ENCODE measurements at regions not wholly inside any gene's neighbourhood (a gene's known extent, or its start where the extent isn't known, plus 50 kb on each side); places are given as distances from the start of the nearest gene placed in this dataset.

DNA sequence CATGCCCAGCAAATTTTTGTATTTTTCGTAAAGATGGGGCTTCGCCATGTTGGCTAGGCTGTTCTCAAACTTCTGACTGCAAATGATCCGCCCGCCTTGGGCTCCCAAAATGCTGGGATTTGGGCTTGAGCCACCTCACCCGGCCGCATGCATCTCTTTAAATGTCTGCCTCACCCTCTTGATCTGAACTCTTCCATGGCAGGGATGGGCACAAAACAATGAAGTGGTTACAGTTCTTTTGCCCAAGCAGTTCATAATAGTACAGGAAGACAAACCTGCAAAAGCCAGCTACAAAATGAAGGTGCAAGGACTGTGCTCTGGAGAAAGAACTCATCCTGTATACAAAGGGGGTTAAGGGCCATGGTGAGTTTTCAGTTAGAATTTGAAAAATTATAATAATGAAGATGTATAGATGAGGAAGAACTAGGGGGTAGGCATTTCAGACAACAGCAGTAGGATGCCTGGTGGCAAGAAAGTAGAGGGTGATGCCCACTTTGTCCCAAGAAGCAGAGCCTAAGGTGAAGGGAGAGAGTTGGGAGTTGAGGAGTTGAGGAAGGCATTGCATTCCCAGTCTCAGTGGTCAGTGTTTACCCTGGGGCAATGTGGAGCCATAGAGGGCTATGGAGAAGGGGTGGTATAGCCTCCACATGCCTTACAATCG is 160.8 kb upstream of the MYCN start:
- Histone ChIP-seq H3K4me3 (ENCODE audit: low read depth, low read length) (no peak overlapping the region), H3K36me3 (ENCODE audit: control insufficient read depth in 2 of 2, insufficient read depth in 1 of 2, low read length in 2 of 2) (no peaks in the 10 kb centered on the region), H3K9me3 (ENCODE audit: control insufficient read depth, insufficient read depth, low read depth, low read length) (no peaks in the 10 kb centered on the region), H3K27ac (ENCODE audit: extremely low read depth, low read depth, low read length) (no peak overlapping the region), H3K4me1 (ENCODE audit: control insufficient read depth, insufficient read depth, low read length) (no peaks in the 10 kb centered on the region)
- ChIA-PET CTCF (no interaction called here), POLR2A (no interaction called here)
- TF ChIP-seq ZNF549 (tag by site-specific recombination; IDR thresholded peaks at IDR 0.05) = no peak
- no peak for TF ChIP-seq KLF16 (tag by site-specific recombination; IDR thresholded peaks at IDR 0.05)
- no peak for TF ChIP-seq REPIN1 (tag by site-specific recombination; IDR thresholded peaks at IDR 0.05; ENCODE audit: low read depth)
- TF ChIP-seq ZNF639 (tag by site-specific recombination; IDR thresholded peaks at IDR 0.05) = no peak
- TF ChIP-seq ZNF394 (tag by site-specific recombination; IDR thresholded peaks at IDR 0.05; ENCODE audit: borderline replicate concordance) = no peak
- no peak for TF ChIP-seq ZNF391 (tag by site-specific recombination; IDR thresholded peaks at IDR 0.05; ENCODE audit: borderline replicate concordance, low read depth)
- TF ChIP-seq ZNF175 (tag by site-specific recombination; IDR thresholded peaks at IDR 0.05) = no peak

DNA sequence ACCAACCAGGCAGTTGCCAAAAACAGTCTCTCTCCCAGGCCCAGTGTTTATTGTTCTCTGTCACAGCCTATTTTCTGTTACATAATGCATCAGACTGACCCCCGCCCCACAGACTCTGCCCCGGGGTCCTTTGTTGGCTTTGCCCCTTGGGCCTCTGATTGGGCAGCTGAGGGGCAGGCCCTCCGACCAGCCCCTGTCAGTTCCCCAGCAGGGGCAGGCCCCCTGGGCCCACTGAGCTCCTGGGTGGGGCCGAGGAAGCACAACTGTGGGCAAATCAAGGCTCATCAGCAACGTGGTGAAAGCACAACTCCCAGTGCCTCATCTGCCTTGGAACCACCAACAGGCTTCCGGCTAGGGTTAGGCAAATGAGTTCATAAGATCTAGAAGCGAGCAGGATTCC is 160.1 kb upstream of the MYCN start:
- ChIA-PET CTCF (interaction anchor here (0.7 kb wide), 1 partner anchor 79 kb away, joined by 3 read pairs; no protein-coding TSS in a partner anchor), POLR2A (no interaction called here)
- no peak for TF ChIP-seq BCL6B (tag by site-specific recombination; IDR thresholded peaks at IDR 0.05)
- TF ChIP-seq ZNF354C (tag by site-specific recombination; IDR thresholded peaks at IDR 0.05; ENCODE audit: borderline replicate concordance, low read depth) = no peak
- no peak for TF ChIP-seq YY2 (tag by site-specific recombination; IDR thresholded peaks at IDR 0.05)
- no peak for TF ChIP-seq ZNF223 (tag by site-specific recombination; IDR thresholded peaks at IDR 0.05)
- no peak for TF ChIP-seq ZNF433 (tag by site-specific recombination; IDR thresholded peaks at IDR 0.05; ENCODE audit: low read depth)
- TF ChIP-seq ZNF530 (tag by site-specific recombination; IDR thresholded peaks at IDR 0.05; ENCODE audit: low read depth) = no peak
- TF ChIP-seq ZNF350 (tag by site-specific recombination; IDR thresholded peaks at IDR 0.05) = no peak
- TF ChIP-seq AEBP2 (tag by site-specific recombination; IDR thresholded peaks at IDR 0.05; ENCODE audit: borderline replicate concordance) = no peak
- TF ChIP-seq ZNF121 (tag by site-specific recombination; IDR thresholded peaks at IDR 0.05) = no peak
- TF ChIP-seq ZNF416 (tag by site-specific recombination; IDR thresholded peaks at IDR 0.05) = no peak
- TF ChIP-seq ZNF48 (tag by site-specific recombination; IDR thresholded peaks at IDR 0.05) = no peak
- no peak for TF ChIP-seq ZBTB8A (tag by site-specific recombination; IDR thresholded peaks at IDR 0.05)
- TF ChIP-seq, protein P1, sequence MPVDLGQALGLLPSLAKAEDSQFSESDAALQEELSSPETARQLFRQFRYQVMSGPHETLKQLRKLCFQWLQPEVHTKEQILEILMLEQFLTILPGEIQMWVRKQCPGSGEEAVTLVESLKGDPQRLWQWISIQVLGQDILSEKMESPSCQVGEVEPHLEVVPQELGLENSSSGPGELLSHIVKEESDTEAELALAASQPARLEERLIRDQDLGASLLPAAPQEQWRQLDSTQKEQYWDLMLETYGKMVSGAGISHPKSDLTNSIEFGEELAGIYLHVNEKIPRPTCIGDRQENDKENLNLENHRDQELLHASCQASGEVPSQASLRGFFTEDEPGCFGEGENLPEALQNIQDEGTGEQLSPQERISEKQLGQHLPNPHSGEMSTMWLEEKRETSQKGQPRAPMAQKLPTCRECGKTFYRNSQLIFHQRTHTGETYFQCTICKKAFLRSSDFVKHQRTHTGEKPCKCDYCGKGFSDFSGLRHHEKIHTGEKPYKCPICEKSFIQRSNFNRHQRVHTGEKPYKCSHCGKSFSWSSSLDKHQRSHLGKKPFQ (tag by site-specific recombination; IDR thresholded peaks at IDR 0.05) = no peak
- TF ChIP-seq PRDM6 (tag by site-specific recombination; IDR thresholded peaks at IDR 0.05) = no peak
- no peak for TF ChIP-seq ZNF549 (tag by site-specific recombination; IDR thresholded peaks at IDR 0.05)
- no peak for TF ChIP-seq SALL2 (tag by site-specific recombination; IDR thresholded peaks at IDR 0.05; ENCODE audit: borderline replicate concordance)
- Histone ChIP-seq H3K4me1 (ENCODE audit: control insufficient read depth, insufficient read depth, low read length) (no peaks in the 10 kb centered on the region), H3K27ac (ENCODE audit: extremely low read depth, low read depth, low read length) (no peak overlapping the region), H3K36me3 (ENCODE audit: control insufficient read depth in 2 of 2, insufficient read depth in 1 of 2, low read length in 2 of 2) (no peaks in the 10 kb centered on the region), H3K4me3 (ENCODE audit: low read depth, low read length) (no peak overlapping the region), H3K9me3 (ENCODE audit: control insufficient read depth, insufficient read depth, low read depth, low read length) (no peaks in the 10 kb centered on the region)
